ENCODE measurements at regions not wholly inside any gene's neighbourhood (a gene's known extent, or its start where the extent isn't known, plus 50 kb on each side); places are given as distances from the start of the nearest gene placed in this dataset.

GRCh38 chr13:103156346-103156998 is 90.3 kb upstream of the SLC10A2 start:
- H3K4me3 ChIP-seq, result no peak overlapping the region
- H3K36me3 ChIP-seq, result no peaks in the 10 kb centered on the region
- intact Hi-C loops (cut with DNase I), result no loop called here
- no peak for DNase-seq (ENCODE audit: extremely low spot score in 2 of 2)
- no peak overlapping the region for H3K27ac ChIP-seq
- no peak for TF ChIP-seq POLR2A (IDR thresholded peaks at IDR 0.05)
- TF ChIP-seq POLR2AphosphoS5 (IDR thresholded peaks at IDR 0.05; ENCODE audit: insufficient read depth in 1 of 2, low read depth in 1 of 2), result no peak
- TF ChIP-seq, protein P1, sequence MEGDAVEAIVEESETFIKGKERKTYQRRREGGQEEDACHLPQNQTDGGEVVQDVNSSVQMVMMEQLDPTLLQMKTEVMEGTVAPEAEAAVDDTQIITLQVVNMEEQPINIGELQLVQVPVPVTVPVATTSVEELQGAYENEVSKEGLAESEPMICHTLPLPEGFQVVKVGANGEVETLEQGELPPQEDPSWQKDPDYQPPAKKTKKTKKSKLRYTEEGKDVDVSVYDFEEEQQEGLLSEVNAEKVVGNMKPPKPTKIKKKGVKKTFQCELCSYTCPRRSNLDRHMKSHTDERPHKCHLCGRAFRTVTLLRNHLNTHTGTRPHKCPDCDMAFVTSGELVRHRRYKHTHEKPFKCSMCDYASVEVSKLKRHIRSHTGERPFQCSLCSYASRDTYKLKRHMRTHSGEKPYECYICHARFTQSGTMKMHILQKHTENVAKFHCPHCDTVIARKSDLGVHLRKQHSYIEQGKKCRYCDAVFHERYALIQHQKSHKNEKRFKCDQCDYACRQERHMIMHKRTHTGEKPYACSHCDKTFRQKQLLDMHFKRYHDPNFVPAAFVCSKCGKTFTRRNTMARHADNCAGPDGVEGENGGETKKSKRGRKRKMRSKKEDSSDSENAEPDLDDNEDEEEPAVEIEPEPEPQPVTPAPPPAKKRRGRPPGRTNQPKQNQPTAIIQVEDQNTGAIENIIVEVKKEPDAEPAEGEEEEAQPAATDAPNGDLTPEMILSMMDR (IDR thresholded peaks at IDR 0.05), result no peak
- H3K9me3 ChIP-seq, result no peaks in the 10 kb centered on the region
- H3K27me3 ChIP-seq, result no peaks in the 10 kb centered on the region
- no peaks in the 10 kb centered on the region for H3K4me1 ChIP-seq

DNA sequence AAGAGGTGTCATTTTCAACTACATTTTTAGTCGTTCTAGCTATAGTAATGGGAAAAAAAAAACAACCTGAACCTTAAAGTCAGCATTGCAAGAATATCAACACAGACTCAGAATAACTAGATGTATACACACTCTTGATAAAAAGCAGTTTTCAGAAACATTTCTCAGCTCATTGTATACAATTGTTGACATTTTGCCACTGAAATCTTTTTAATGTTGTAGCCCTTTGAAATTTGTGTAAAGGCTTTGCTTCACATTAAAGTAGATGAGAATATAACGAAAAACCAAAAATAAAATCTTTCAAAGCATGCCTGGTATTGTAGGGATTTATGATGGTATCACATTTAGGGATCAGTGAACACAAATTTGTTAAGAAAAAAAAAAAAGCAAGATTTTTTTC is 87.2 kb upstream of the SLC10A2 start:
- H3K36me3 ChIP-seq, result no peaks in the 10 kb centered on the region
- intact Hi-C loops (cut with DNase I), result no loop called here
- DNase-seq (ENCODE audit: extremely low spot score in 2 of 2), result no peak
- TF ChIP-seq, protein P1 (IDR thresholded peaks at IDR 0.05), result no peak
- no peak for TF ChIP-seq POLR2AphosphoS5 (IDR thresholded peaks at IDR 0.05; ENCODE audit: insufficient read depth in 1 of 2, low read depth in 1 of 2)
- no peak for TF ChIP-seq POLR2A (IDR thresholded peaks at IDR 0.05)
- no peak overlapping the region for H3K4me3 ChIP-seq
- H3K4me1 ChIP-seq, result no peaks in the 10 kb centered on the region
- H3K27me3 ChIP-seq, result no peaks in the 10 kb centered on the region
- H3K27ac ChIP-seq, result no peak overlapping the region
- H3K9me3 ChIP-seq, result no peaks in the 10 kb centered on the region

DNA sequence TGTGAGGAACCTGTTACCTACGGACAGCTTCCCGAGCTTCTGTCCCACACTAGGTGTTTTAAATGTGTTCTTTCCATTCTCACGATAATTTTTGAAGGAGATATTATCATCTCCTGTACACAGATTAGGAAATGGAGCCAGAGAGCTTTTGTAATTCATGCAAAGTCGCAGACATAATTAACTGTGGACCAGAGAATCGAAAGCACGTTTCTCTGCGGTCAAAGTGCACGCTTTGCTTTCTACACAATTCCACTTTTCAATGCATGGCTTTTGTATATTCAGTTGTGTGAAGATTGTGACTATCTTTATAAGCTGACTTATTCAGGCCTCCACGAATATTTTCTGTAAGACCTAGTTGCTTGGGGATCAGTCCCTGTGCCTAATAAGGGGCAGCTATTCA is 81.7 kb upstream of the SLC10A2 start:
- TF ChIP-seq POLR2AphosphoS5 (IDR thresholded peaks at IDR 0.05; ENCODE audit: insufficient read depth in 1 of 2, low read depth in 1 of 2) (no peak), POLR2A (IDR thresholded peaks at IDR 0.05) (no peak)
- TF ChIP-seq, protein P1 (IDR thresholded peaks at IDR 0.05), result no peak
- no peak overlapping the region for H3K4me3 ChIP-seq
- no peaks in the 10 kb centered on the region for H3K27me3 ChIP-seq
- H3K4me1 ChIP-seq, result no peaks in the 10 kb centered on the region
- no peak for DNase-seq (ENCODE audit: extremely low spot score in 2 of 2)
- no peak overlapping the region for H3K27ac ChIP-seq
- H3K36me3 ChIP-seq, result no peaks in the 10 kb centered on the region
- no peaks in the 10 kb centered on the region for H3K9me3 ChIP-seq
- intact Hi-C loops (cut with DNase I), result no loop called here

DNA sequence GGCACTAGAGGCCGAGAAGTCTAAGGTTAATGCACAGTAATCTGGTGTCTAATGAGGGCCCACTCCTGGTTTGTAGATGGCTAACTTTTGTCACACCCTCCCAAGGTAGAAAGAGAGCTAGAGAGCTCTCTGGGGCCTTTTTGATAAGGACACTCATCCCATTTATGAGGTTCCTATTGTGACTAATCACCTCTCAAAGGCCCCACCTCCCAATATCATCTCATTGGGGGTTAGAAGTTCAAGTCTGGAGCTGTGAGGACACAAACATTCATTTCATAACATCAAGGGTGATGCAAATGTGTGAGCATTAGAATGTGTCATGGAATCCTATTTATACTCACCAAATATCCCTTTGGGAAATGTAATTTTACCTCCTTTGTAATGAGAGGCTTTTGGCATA is 79.2 kb upstream of the SLC10A2 start:
- TF ChIP-seq, protein P1 (IDR thresholded peaks at IDR 0.05), result no peak
- TF ChIP-seq POLR2AphosphoS5 (IDR thresholded peaks at IDR 0.05; ENCODE audit: insufficient read depth in 1 of 2, low read depth in 1 of 2) (no peak), POLR2A (IDR thresholded peaks at IDR 0.05) (no peak)
- Histone ChIP-seq H3K9me3 (no peaks in the 10 kb centered on the region), H3K4me3 (no peak overlapping the region), H3K36me3 (no peaks in the 10 kb centered on the region), H3K27ac (no peak overlapping the region), H3K4me1 (no peaks in the 10 kb centered on the region), H3K27me3 (no peaks in the 10 kb centered on the region)
- DNase-seq (ENCODE audit: extremely low spot score in 2 of 2), result no peak
- intact Hi-C loops (cut with DNase I), result no loop called here

- no peaks in the 10 kb centered on the region for H3K9me3 ChIP-seq
- intact Hi-C loops (cut with DNase I), result no loop called here
- no peaks in the 10 kb centered on the region for H3K4me1 ChIP-seq
- no peak for DNase-seq (ENCODE audit: extremely low spot score in 2 of 2)
- H3K27me3 ChIP-seq, result no peaks in the 10 kb centered on the region
- no peak overlapping the region for H3K27ac ChIP-seq
- no peaks in the 10 kb centered on the region for H3K36me3 ChIP-seq
- TF ChIP-seq, protein P1 (IDR thresholded peaks at IDR 0.05), result no peak
- TF ChIP-seq POLR2AphosphoS5 (IDR thresholded peaks at IDR 0.05; ENCODE audit: insufficient read depth in 1 of 2, low read depth in 1 of 2), result no peak
- TF ChIP-seq POLR2A (IDR thresholded peaks at IDR 0.05), result no peak
- no peak overlapping the region for H3K4me3 ChIP-seq
Observed at GRCh38 chr13:103143432-103143831, 77.2 kb upstream of the SLC10A2 start.

Measured in vagina (tissue), 2 donors.